ENCODE measurements at regions not wholly inside any gene's neighbourhood (a gene's known extent, or its start where the extent isn't known, plus 50 kb on each side); places are given as distances from the start of the nearest gene placed in this dataset.

DNA sequence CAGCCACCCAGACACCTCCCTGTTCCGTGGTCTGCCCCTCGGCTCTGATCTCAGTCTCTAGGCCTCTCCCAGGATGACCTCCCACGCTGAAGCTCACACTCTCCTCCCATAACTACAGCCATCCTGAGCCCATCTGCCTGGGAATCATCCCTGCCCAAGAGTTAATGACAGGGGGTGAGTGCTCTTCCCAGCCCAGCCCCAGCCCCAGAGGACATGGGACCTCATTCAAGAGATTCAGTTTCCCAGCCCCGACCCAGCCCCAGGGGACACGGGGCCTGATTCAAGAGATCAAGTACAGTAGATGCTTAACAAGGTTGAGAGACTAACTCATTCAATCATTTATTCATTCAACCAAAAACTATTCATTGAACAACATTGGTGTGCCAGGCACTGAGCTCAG lies 272.0 kb downstream of the XXYLT1 start:
- no peaks in the 10 kb centered on the region for H3K27me3 ChIP-seq (ENCODE audit: insufficient read depth, low read length, poor library complexity, severe bottlenecking)
- no peak for DNase-seq
- H3K36me3 ChIP-seq (ENCODE audit: insufficient read depth, low read length) = no peaks in the 10 kb centered on the region
- no peak overlapping the region for H3K27ac ChIP-seq (ENCODE audit: low read depth, low read length)
- Mint-ChIP-seq H3K27ac (no peak overlapping the region), H3K27me3 (peaks cover 7 to 11% of the 10 kb centered on the region in 2 donors), H3K9me3 (no peaks in the 10 kb centered on the region), H3K4me3 (no peak overlapping the region), H3K36me3 (no peaks in the 10 kb centered on the region), H3K4me1 (no peaks in the 10 kb centered on the region)
- CTCF ChIA-PET = no interaction called here
- H3K4me1 ChIP-seq (ENCODE audit: insufficient read depth, low read length) = no peaks in the 10 kb centered on the region
- H3K4me3 ChIP-seq (ENCODE audit: low read length) = no peak overlapping the region
- H3K9me3 ChIP-seq (ENCODE audit: low read length) = no peaks in the 10 kb centered on the region
- POLR2A ChIA-PET = no interaction called here

DNA sequence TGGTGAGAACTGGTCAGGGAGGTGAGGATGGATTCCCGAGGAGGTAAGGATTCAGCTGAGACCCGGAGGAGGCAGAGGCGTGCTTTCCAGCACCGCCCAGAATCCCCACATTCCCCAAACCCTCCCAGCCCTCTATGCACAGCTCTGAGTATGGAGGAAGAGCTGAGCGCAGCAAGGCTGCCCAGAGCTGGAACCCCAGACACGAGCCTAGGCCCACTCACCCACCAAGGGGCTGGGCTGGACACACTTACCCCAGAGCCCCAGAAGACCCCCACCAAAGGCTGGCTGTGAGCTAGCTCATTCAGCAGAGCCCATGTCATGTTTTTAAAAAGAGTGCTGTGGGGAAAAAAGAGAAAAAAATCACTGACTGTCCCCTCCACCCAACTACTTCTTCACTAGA lies 271.5 kb downstream of the XXYLT1 start:
- no peaks in the 10 kb centered on the region for H3K36me3 ChIP-seq (ENCODE audit: insufficient read depth, low read length)
- no peaks in the 10 kb centered on the region for H3K4me1 ChIP-seq (ENCODE audit: insufficient read depth, low read length)
- no peaks in the 10 kb centered on the region for H3K4me1 Mint-ChIP-seq
- POLR2A ChIA-PET = no interaction called here
- no peak overlapping the region for H3K27ac Mint-ChIP-seq
- no peak overlapping the region for H3K27ac ChIP-seq (ENCODE audit: low read depth, low read length)
- DNase-seq = no peak
- H3K4me3 ChIP-seq (ENCODE audit: low read length) = no peak overlapping the region
- no peaks in the 10 kb centered on the region for H3K27me3 ChIP-seq (ENCODE audit: insufficient read depth, low read length, poor library complexity, severe bottlenecking)
- H3K9me3 ChIP-seq (ENCODE audit: low read length) = no peaks in the 10 kb centered on the region
- H3K9me3 Mint-ChIP-seq = no peaks in the 10 kb centered on the region
- H3K27me3 Mint-ChIP-seq = peaks cover 11 to 12% of the 10 kb centered on the region in 2 donors
- CTCF ChIA-PET = no interaction called here
- H3K36me3 Mint-ChIP-seq = no peaks in the 10 kb centered on the region
- no peak overlapping the region for H3K4me3 Mint-ChIP-seq

DNA sequence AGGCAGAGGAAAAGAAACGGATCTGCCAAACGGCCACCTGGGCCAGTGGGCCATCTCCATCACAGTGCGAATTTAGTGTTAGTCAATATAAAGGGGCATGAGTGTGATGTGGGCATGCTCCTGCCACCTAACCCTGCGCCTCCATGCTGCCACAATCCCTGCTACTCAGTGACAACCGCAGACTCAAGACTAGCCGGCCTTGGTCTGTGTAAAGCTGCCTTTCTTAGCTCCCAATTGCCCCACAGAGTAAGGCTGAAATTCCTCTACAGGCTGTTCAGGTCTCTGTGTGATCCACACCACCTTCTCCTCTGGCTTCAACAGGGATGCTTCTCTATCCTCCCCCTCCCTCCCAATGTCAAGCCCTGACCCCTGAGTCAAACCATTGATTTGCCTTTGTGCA lies 269.7 kb downstream of the XXYLT1 start:
- H3K9me3 ChIP-seq (ENCODE audit: low read length) = no peaks in the 10 kb centered on the region
- H3K36me3 ChIP-seq (ENCODE audit: insufficient read depth, low read length) = no peaks in the 10 kb centered on the region
- H3K4me3 ChIP-seq (ENCODE audit: low read length) = no peak overlapping the region
- no peak overlapping the region for H3K27ac Mint-ChIP-seq
- no peaks in the 10 kb centered on the region for H3K9me3 Mint-ChIP-seq
- no peak overlapping the region for H3K4me3 Mint-ChIP-seq
- H3K27me3 Mint-ChIP-seq = peaks cover 11 to 12% of the 10 kb centered on the region in 2 donors
- H3K4me1 Mint-ChIP-seq = no peaks in the 10 kb centered on the region
- no peak overlapping the region for H3K27ac ChIP-seq (ENCODE audit: low read depth, low read length)
- no peaks in the 10 kb centered on the region for H3K27me3 ChIP-seq (ENCODE audit: insufficient read depth, low read length, poor library complexity, severe bottlenecking)
- no peaks in the 10 kb centered on the region for H3K4me1 ChIP-seq (ENCODE audit: insufficient read depth, low read length)
- DNase-seq = no peak
- no peaks in the 10 kb centered on the region for H3K36me3 Mint-ChIP-seq
- ChIA-PET POLR2A (no interaction called here), CTCF (interaction anchor here (0.9 to 2.0 kb wide), 2 partner anchors 105 to 256 kb away, joined by 3 to 4 read pairs; no protein-coding TSS in a partner anchor)

DNA sequence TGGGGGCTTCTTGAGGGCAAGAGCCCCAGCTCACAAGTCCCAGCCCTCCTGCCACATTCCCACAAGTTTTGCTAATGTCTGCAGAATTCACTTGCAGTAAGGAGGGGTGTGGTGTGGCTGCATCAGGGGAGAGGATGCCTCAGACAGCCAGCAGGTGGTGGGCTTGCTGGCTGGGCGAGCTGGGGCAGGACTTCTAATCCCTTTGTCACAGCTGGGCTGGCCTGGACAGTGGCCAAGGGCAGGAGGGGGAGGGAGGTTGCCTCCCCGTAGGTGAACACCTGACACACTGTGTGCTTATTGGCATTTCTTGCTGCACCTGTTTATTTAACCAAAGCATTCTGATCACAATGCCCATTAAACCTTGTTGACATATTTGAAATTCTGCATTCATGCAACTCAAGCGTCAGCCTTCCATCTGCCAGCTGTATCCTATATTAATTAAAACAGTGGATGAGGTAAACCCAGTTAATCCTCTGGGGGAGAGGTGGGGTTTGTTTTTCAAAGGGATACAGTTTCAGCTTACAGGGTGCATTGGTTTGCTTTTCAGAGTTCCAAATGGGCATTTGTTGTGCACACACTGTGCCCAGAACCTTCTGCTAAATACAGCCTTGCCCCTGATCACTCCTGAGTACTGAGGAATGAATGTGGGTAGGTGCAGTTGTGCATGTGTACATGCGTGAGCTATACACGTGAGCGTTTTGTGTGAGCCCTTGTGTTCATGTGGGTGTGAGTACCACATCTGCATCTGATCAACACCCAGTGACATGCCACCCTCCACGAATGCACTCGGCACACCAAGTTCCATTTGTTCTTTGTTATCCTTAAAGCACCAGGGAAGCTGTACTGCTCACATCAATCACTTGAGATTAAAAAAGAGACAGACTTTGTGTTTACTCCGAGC lies 268.7 kb downstream of the XXYLT1 start:
- no peaks in the 10 kb centered on the region for H3K4me1 Mint-ChIP-seq
- CTCF ChIA-PET = interaction anchor here (0.9 to 2.0 kb wide), 4 partner anchors 10 to 255 kb away, joined by 3 to 5 read pairs (median 4); no protein-coding TSS in a partner anchor
- peaks cover 13 to 19% of the 10 kb centered on the region in 2 donors for H3K27me3 Mint-ChIP-seq
- POLR2A ChIA-PET = no interaction called here
- H3K4me3 Mint-ChIP-seq = no peak overlapping the region
- H3K27ac ChIP-seq (ENCODE audit: low read depth, low read length) = no peak overlapping the region
- no peaks in the 10 kb centered on the region for H3K36me3 Mint-ChIP-seq
- no peaks in the 10 kb centered on the region for H3K4me1 ChIP-seq (ENCODE audit: insufficient read depth, low read length)
- no peaks in the 10 kb centered on the region for H3K9me3 Mint-ChIP-seq
- no peak overlapping the region for H3K4me3 ChIP-seq (ENCODE audit: low read length)
- H3K9me3 ChIP-seq (ENCODE audit: low read length) = no peaks in the 10 kb centered on the region
- H3K36me3 ChIP-seq (ENCODE audit: insufficient read depth, low read length) = no peaks in the 10 kb centered on the region
- H3K27me3 ChIP-seq (ENCODE audit: insufficient read depth, low read length, poor library complexity, severe bottlenecking) = no peaks in the 10 kb centered on the region
- DNase-seq = peak in 2 of 5 donors; percentile 8 to 12
- H3K27ac Mint-ChIP-seq = no peak overlapping the region

DNA sequence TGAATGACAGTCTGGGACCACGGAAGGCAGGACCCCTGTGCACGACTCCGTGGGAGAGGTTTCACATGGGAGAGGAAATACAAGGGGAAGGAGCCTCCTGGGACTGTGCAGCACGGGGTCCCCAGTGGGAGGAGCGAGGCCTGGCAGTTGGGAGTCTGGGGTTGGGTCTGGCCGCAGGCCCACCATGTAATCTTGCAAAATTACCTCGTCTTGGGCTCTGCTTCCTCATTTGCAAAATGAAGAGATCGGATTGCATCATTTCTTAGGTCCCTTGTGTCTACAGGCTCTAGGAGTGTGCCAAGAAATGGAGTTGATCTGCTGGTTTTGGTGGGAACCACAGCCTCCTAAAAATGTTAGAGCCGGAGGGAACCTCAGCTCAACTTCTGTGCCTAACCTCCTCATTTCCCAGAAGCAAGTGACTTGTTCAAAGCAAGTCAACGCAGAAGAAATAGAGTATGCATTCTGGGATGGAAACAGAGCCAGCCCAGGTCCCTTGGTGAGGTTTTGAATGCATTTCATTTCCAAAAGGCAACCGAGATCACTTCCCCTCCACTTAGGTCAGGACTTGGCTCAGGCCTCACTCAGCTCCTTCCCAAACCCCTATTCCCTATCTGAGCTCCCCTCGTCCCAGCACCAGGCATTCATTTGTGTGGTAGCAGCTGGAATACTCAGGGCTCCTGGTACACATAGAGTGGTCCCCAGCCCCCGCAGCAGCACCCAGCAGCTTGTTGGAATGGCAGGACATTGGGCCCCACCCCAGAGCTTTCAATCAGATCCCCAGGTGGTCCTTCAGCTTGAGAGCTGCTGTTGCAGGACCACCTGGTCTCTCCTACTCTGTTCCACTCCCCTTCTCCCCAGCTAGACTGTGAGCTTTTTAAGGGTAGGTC lies 267.7 kb downstream of the XXYLT1 start:
- peaks cover 11 to 22% of the 10 kb centered on the region in 2 donors for H3K27me3 Mint-ChIP-seq
- H3K9me3 ChIP-seq (ENCODE audit: low read length) = no peaks in the 10 kb centered on the region
- ChIA-PET CTCF (interaction anchor here (1.5 to 1.7 kb wide), 2 partner anchors 9 to 11 kb away, joined by 5 read pairs; no protein-coding TSS in a partner anchor), POLR2A (no interaction called here)
- DNase-seq = no peak
- no peaks in the 10 kb centered on the region for H3K9me3 Mint-ChIP-seq
- no peaks in the 10 kb centered on the region for H3K36me3 Mint-ChIP-seq
- no peak overlapping the region for H3K4me3 Mint-ChIP-seq
- H3K27ac Mint-ChIP-seq = peak overlapping the region in 2 of 8 donors; percentile 58 to 70
- no peaks in the 10 kb centered on the region for H3K4me1 Mint-ChIP-seq
- H3K27me3 ChIP-seq (ENCODE audit: insufficient read depth, low read length, poor library complexity, severe bottlenecking) = no peaks in the 10 kb centered on the region
- H3K36me3 ChIP-seq (ENCODE audit: insufficient read depth, low read length) = no peaks in the 10 kb centered on the region
- no peaks in the 10 kb centered on the region for H3K4me1 ChIP-seq (ENCODE audit: insufficient read depth, low read length)
- no peak overlapping the region for H3K4me3 ChIP-seq (ENCODE audit: low read length)
- no peak overlapping the region for H3K27ac ChIP-seq (ENCODE audit: low read depth, low read length)

DNA sequence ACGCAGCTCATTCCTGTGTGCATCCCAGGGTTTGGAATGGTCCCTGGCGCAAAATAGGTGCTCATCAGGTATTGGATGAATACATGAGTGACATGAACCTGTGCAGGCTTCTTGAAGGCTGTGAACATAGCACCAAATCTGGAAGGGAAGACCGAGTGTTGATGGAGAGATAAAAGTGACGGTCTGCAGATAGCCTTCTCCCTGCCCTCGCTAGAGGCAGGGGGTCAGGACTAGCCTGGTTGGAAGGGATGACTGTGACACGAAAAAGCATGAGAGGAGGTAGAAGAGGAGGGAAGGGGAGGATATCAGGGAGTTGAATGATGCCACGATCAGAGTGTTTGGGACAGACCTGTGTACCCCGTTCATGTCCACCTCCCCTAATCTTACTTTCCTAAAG lies 267.1 kb downstream of the XXYLT1 start:
- no peaks in the 10 kb centered on the region for H3K36me3 Mint-ChIP-seq
- CTCF ChIA-PET = interaction anchor here (1.7 kb wide), 1 partner anchor 9 kb away, joined by 5 read pairs; no protein-coding TSS in a partner anchor
- POLR2A ChIA-PET = no interaction called here

DNA sequence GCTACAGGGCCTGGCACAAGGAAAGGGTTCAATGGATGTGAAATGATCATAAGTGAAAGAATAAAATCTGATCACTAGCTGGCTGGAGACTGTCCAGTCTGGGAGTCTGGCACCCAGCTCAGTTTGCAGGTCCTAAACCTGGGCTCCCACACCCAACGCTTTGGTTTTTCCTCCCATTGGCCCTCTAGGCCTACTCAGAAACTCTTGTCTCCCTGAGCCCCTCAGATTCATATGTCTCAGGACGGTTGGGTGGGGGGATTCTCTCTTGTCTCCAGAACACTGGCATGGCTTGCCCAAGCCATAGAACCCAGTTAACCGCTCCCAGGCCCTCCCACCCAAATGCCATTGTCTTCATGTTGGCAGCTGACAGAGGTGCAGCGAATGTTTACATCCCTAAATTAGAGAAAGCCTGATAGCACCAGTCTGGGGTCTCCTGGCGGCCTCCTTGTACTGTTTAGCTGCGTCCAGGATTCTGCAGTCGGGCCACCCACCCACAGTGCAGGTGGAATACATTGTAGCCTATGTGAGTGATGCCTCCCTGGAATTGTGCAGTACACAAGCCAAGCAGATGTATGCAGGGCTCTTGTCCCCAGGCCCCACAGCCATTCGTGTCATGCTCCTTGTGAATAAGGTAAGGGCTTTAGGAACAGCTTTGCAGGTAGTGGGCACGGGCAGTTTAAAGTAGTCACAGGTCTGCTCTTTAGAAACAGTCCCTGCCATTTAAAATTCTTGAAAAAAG lies 266.3 kb downstream of the XXYLT1 start:
- Histone ChIP-seq H3K27me3 (ENCODE audit: insufficient read depth, low read length, poor library complexity, severe bottlenecking) (no peaks in the 10 kb centered on the region), H3K27ac (ENCODE audit: low read depth, low read length) (no peak overlapping the region), H3K36me3 (ENCODE audit: insufficient read depth, low read length) (no peaks in the 10 kb centered on the region), H3K4me1 (ENCODE audit: insufficient read depth, low read length) (no peaks in the 10 kb centered on the region), H3K4me3 (ENCODE audit: low read length) (no peak overlapping the region), H3K9me3 (ENCODE audit: low read length) (no peaks in the 10 kb centered on the region)
- H3K27me3 Mint-ChIP-seq = peaks cover 13 to 22% of the 10 kb centered on the region in 2 donors
- no peak overlapping the region for H3K4me3 Mint-ChIP-seq
- no peaks in the 10 kb centered on the region for H3K4me1 Mint-ChIP-seq
- ChIA-PET CTCF (no interaction called here), POLR2A (no interaction called here)
- no peaks in the 10 kb centered on the region for H3K36me3 Mint-ChIP-seq
- DNase-seq = no peak
- peak overlapping the region in 1 of 8 donors; percentile 33 for H3K27ac Mint-ChIP-seq
- no peaks in the 10 kb centered on the region for H3K9me3 Mint-ChIP-seq

More for the DNA sequence above, 267.1 kb downstream of the XXYLT1 start:
- Histone ChIP-seq H3K27me3 (ENCODE audit: insufficient read depth, low read length, poor library complexity, severe bottlenecking) (no peaks in the 10 kb centered on the region), H3K36me3 (ENCODE audit: insufficient read depth, low read length) (no peaks in the 10 kb centered on the region), H3K9me3 (ENCODE audit: low read length) (no peaks in the 10 kb centered on the region), H3K4me3 (ENCODE audit: low read length) (no peak overlapping the region), H3K27ac (ENCODE audit: low read depth, low read length) (no peak overlapping the region), H3K4me1 (ENCODE audit: insufficient read depth, low read length) (no peaks in the 10 kb centered on the region)
- Mint-ChIP-seq H3K4me1 (no peaks in the 10 kb centered on the region), H3K27me3 (peaks cover 12 to 22% of the 10 kb centered on the region in 2 donors), H3K27ac (peak overlapping the region in 1 of 8 donors; percentile 58), H3K4me3 (no peak overlapping the region), H3K9me3 (no peaks in the 10 kb centered on the region)
- DNase-seq = no peak

Data from CD8-positive, alpha-beta memory T cell (primary cell).